Smooth muscle cell (in vitro differentiated cells): ENCODE measurements at regions not wholly inside any gene's neighbourhood (a gene's known extent, or its start where the extent isn't known, plus 50 kb on each side); places are given as distances from the start of the nearest gene placed in this dataset.

ENCODE experiments used
- DNase-seq: peaks from one replicate; lab custom pipeline; 2025; ENCODE audit not compliant: unreplicated experiment; lab: John Stamatoyannopoulos, UW
- H2AFZ ChIP-seq: fragments of 200-600 bp; sonication (generic); 2 replicates; pipeline ENCODE4 v1.6.0; 2016; ENCODE audit warnings: antibody characterized with exemption, low read depth, mild to moderate bottlenecking
- H3F3A ChIP-seq: fragments of 200-600 bp; sonication (generic); 2 replicates; pipeline ENCODE4 v1.6.0; 2017; ENCODE audit warnings: antibody characterized with exemption, low read depth
- H3K27ac ChIP-seq: fragments of 200-600 bp; sonication (generic); 2 replicates; pipeline ENCODE4 v1.5.1; 2016; ENCODE audit warnings: low read depth, mild to moderate bottlenecking
- H3K27me3 ChIP-seq: fragments of 200-600 bp; sonication (generic); 2 replicates; pipeline ENCODE4 v1.6.1; 2016; ENCODE audit warnings: low read depth, mild to moderate bottlenecking
- H3K36me3 ChIP-seq: fragments of 200-600 bp; sonication (generic); 2 replicates; pipeline ENCODE4 v1.5.1; 2016; ENCODE audit warnings: low read depth
- H3K4me1 ChIP-seq: fragments of 200-600 bp; sonication (generic); 2 replicates; pipeline ENCODE4 v1.5.1; 2016; ENCODE audit warnings: low read depth
- H3K4me2 ChIP-seq: fragments of 200-600 bp; sonication (generic); 2 replicates; pipeline ENCODE4 v1.6.0; 2016; ENCODE audit warnings: mild to moderate bottlenecking
- H3K4me3 ChIP-seq: fragments of 200-600 bp; sonication (generic); 2 replicates; pipeline ENCODE4 v1.5.1; 2016; ENCODE audit warnings: mild to moderate bottlenecking
- H3K79me2 ChIP-seq: fragments of 200-600 bp; sonication (generic); 2 replicates; pipeline ENCODE4 v1.6.0; 2016; ENCODE audit warnings: low read depth, mild to moderate bottlenecking
- H3K9ac ChIP-seq: fragments of 200-600 bp; sonication (generic); 2 replicates; pipeline ENCODE4 v1.6.0; 2016; ENCODE audit warnings: low read depth
- H3K9me3 ChIP-seq: fragments of 200-600 bp; sonication (generic); replicated peaks from 2 replicates; pipeline ENCODE4 v1.5.1; 2016; ENCODE audit warnings: low read depth
- H4K20me1 ChIP-seq: fragments of 200-600 bp; sonication (generic); 2 replicates; pipeline ENCODE4 v1.6.0; 2016; ENCODE audit warnings: low read depth
- WGBS: methylation state at CpG from one replicate; pipeline ENCODE4 v1.1.7; 2016; ENCODE audit warnings: low lambda C conversion rate; 5-methylcytosine and 5-hydroxymethylcytosine counted together
- TF ChIP-seq, protein P1 (sequence below): fragments of 200-600 bp; sonication (generic); IDR thresholded peaks from 2 replicates; pipeline ENCODE4 v1.5.1; 2017; ENCODE audit warnings: borderline replicate concordance, mild to moderate bottlenecking, antibody characterized with exemption; ENCODE audit not compliant: insufficient read depth, poor library complexity, severe bottlenecking

DNA sequence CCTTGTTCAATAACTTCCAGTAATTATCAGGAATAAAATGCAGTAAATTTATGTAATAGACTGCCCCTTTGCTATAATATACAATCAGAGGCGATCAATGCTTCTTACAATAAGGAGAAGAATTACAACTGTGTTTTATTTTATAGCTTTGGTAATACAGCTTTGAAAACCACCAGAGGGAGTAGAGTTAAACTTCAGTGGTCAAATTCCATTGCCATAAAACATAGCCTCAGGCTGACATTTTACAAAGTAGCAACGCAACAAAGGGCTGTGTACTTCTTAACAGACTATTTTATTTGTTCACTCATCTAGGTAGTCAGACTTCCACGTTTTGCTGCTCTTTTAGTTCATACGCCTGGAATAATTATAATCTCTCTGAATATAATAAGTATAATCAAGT is 58.5 kb downstream of the TEX13C start:
- TF ChIP-seq, protein P1, sequence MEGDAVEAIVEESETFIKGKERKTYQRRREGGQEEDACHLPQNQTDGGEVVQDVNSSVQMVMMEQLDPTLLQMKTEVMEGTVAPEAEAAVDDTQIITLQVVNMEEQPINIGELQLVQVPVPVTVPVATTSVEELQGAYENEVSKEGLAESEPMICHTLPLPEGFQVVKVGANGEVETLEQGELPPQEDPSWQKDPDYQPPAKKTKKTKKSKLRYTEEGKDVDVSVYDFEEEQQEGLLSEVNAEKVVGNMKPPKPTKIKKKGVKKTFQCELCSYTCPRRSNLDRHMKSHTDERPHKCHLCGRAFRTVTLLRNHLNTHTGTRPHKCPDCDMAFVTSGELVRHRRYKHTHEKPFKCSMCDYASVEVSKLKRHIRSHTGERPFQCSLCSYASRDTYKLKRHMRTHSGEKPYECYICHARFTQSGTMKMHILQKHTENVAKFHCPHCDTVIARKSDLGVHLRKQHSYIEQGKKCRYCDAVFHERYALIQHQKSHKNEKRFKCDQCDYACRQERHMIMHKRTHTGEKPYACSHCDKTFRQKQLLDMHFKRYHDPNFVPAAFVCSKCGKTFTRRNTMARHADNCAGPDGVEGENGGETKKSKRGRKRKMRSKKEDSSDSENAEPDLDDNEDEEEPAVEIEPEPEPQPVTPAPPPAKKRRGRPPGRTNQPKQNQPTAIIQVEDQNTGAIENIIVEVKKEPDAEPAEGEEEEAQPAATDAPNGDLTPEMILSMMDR, result peak; percentile 13
- H2AFZ ChIP-seq, result no peak overlapping the region
- no peak for DNase-seq
- H3K4me1 ChIP-seq, result no peaks in the 10 kb centered on the region
- no peaks in the 10 kb centered on the region for H3K9me3 ChIP-seq
- H3K79me2 ChIP-seq, result no peaks in the 10 kb centered on the region
- H3K36me3 ChIP-seq, result no peaks in the 10 kb centered on the region
- no peak overlapping the region for H3K4me2 ChIP-seq
- no peaks in the 10 kb centered on the region for H3F3A ChIP-seq
- no peaks in the 10 kb centered on the region for H3K27me3 ChIP-seq
- no peak overlapping the region for H3K4me3 ChIP-seq
- no peak overlapping the region for H3K9ac ChIP-seq
- no peaks in the 10 kb centered on the region for H4K20me1 ChIP-seq
- no peak overlapping the region for H3K27ac ChIP-seq
- WGBS, result 48% methylated on average over 4 of the region's 4 CpGs

DNA sequence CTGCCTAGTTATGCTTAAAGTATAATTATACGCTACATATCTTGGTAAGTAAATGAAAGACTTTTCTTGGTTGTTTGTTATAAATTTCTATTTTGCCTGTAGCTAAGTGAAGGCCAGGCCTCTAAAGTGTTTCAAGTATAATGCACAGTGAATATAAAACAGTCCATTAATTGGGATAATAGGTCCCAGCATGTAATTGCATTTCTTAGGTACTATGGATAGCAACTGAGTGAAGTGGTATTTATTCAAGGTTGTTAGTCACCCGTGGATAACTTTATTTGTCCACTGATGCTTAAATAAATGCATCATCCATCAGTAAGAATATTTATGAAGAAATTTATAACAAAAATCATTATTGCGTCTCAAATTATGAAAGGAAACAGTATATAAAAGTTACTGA is 59.1 kb downstream of the TEX13C start:
- no peaks in the 10 kb centered on the region for H4K20me1 ChIP-seq
- WGBS, result 78% methylated on average over 3 of the region's 3 CpGs

DNA sequence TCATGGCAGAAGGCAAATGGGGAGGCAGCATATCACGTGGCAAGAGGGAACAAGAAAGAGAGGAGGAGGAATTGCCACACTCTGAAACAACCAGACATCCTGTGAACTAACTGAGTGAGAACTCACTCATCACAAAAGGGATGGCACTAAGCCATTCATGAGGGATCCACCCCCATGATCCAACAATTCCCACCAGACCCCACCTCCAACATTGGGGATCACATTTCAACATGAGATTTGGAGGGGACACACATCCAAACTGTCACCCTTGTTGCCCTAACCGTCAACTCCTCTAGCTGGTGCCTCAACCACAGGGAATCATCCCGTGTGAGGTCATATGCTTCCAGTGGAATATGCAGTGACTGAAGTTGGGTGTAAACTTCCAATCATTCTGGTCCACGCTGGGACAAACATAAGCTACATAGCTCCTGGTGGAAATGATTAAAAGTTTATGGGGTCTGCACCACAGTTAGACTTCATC is 62.5 kb downstream of the TEX13C start:
- Histone ChIP-seq H3F3A (no peaks in the 10 kb centered on the region), H3K9me3 (no peaks in the 10 kb centered on the region), H3K36me3 (no peaks in the 10 kb centered on the region), H3K27ac (no peak overlapping the region), H3K4me3 (no peak overlapping the region), H3K79me2 (no peaks in the 10 kb centered on the region), H3K4me1 (no peaks in the 10 kb centered on the region), H3K27me3 (no peaks in the 10 kb centered on the region), H4K20me1 (no peaks in the 10 kb centered on the region), H2AFZ (no peak overlapping the region), H3K9ac (no peak overlapping the region), H3K4me2 (no peak overlapping the region)
- WGBS, result 46% methylated on average over 4 of the region's 4 CpGs
- TF ChIP-seq, protein P1, result no peak
- no peak for DNase-seq

More for the DNA sequence above, 59.1 kb downstream of the TEX13C start:
- H3K36me3 ChIP-seq, result no peaks in the 10 kb centered on the region
- TF ChIP-seq, protein P1, result no peak
- no peaks in the 10 kb centered on the region for H3K4me1 ChIP-seq
- H3K27me3 ChIP-seq, result no peaks in the 10 kb centered on the region
- no peak for DNase-seq
- no peaks in the 10 kb centered on the region for H3K9me3 ChIP-seq
- no peak overlapping the region for H3K4me3 ChIP-seq
- H3K79me2 ChIP-seq, result no peaks in the 10 kb centered on the region
- no peaks in the 10 kb centered on the region for H3F3A ChIP-seq
- no peak overlapping the region for H2AFZ ChIP-seq
- no peak overlapping the region for H3K9ac ChIP-seq
- no peak overlapping the region for H3K4me2 ChIP-seq
- H3K27ac ChIP-seq, result no peak overlapping the region

DNA sequence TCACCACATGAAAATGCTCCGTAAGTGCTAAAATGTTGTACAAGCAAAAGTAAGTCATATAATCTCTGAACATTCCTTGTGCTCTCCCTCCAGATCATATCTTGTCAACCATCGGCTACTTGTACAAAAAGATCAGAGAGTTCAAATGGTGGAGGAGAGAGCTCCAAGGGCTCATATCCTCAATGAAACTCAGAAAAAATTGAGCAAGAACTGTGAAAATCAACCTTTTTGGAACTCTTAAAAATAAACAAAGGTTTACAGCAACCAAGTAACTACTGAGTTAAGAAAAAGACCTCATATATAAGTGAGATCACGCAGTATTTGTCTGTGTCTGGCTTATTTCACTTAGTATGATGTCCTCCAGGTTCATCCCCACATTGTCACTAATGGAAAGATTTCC is 63.2 kb downstream of the TEX13C start:
- H3F3A ChIP-seq, result no peaks in the 10 kb centered on the region
- no peaks in the 10 kb centered on the region for H3K36me3 ChIP-seq
- WGBS, result 75% methylated on average over 3 of the region's 3 CpGs
- H4K20me1 ChIP-seq, result no peaks in the 10 kb centered on the region
- H3K4me2 ChIP-seq, result no peak overlapping the region
- H3K27ac ChIP-seq, result no peak overlapping the region
- H3K4me1 ChIP-seq, result no peaks in the 10 kb centered on the region
- DNase-seq, result no peak
- no peaks in the 10 kb centered on the region for H3K79me2 ChIP-seq
- H2AFZ ChIP-seq, result no peak overlapping the region
- no peak overlapping the region for H3K9ac ChIP-seq
- TF ChIP-seq, protein P1, result no peak
- H3K9me3 ChIP-seq, result no peaks in the 10 kb centered on the region
- H3K4me3 ChIP-seq, result no peak overlapping the region
- H3K27me3 ChIP-seq, result no peaks in the 10 kb centered on the region
